ENCODE measurements at regions not wholly inside any gene's neighbourhood (a gene's known extent, or its start where the extent isn't known, plus 50 kb on each side); places are given as distances from the start of the nearest gene placed in this dataset.

DNA sequence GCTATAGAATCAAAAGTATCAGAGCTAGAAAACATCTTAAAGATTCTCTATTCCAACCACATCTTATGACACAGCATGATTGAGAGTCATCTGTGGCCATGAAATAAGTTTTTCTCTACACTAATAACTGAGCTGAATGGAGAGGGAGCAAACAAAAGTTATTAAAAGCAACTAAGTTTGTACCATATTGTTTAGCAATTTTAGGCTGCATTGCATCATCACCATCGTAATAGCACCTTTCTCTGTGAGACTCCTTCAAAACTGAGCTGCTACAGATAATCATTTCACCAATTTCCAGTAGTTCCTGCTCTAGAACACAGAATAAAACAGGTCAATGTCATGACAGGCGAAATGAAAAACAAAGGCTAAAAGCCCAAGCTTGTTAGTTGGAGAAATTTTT is 1183.9 kb downstream of the DIAPH3 start:
- H3K27me3 Mint-ChIP-seq: no peaks in the 10 kb centered on the region
- no peak overlapping the region for H3K27ac Mint-ChIP-seq
- no peak overlapping the region for H3K4me3 Mint-ChIP-seq
- Histone ChIP-seq H3K27ac (ENCODE audit: insufficient read depth, low read length, poor library complexity, severe bottlenecking) (no peak overlapping the region), H3K27me3 (ENCODE audit: control insufficient read depth, insufficient read depth, low read length) (no peaks in the 10 kb centered on the region), H3K4me1 (ENCODE audit: control insufficient read depth, insufficient read depth, low read length, poor library complexity, severe bottlenecking) (no peaks in the 10 kb centered on the region), H3K36me3 (ENCODE audit: control insufficient read depth, insufficient read depth, low read length) (no peaks in the 10 kb centered on the region), H3K4me3 (ENCODE audit: low read depth, low read length) (no peak overlapping the region), H3K9me3 (ENCODE audit: control insufficient read depth in 2 of 2, low read length in 2 of 2) (no peaks in the 10 kb centered on the region)
- no peak for ATAC-seq (ENCODE audit: low read depth in 2 of 2)
- no peak for DNase-seq
- H3K4me1 Mint-ChIP-seq: no peaks in the 10 kb centered on the region
- peaks cover 0 to 18% (median 8%) of the 10 kb centered on the region in 7 donors for H3K9me3 Mint-ChIP-seq
- H3K36me3 Mint-ChIP-seq: no peaks in the 10 kb centered on the region

DNA sequence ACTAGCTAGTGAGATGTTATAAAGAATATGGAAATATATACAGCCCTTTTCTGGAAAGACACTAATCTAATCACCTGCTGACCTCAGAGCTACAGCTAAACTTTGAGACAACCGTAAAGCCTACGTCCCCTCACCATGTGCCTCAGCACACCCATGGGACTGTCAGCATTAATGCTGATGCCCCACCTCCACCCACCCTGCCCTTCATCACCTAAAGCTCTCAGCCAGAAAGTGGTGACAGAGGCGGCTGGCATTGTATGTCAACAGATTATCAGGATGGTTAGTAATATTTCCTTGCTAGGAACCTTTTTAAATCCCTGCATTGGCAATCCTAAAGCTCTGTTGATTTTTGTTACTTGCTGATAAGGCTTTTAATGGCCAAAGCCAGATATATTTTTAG is 1177.9 kb downstream of the DIAPH3 start:
- Histone ChIP-seq H3K27me3 (ENCODE audit: control insufficient read depth, insufficient read depth, low read length) (no peaks in the 10 kb centered on the region), H3K4me1 (ENCODE audit: control insufficient read depth, insufficient read depth, low read length, poor library complexity, severe bottlenecking) (no peaks in the 10 kb centered on the region), H3K9me3 (ENCODE audit: control insufficient read depth in 2 of 2, low read length in 2 of 2) (no peaks in the 10 kb centered on the region), H3K27ac (ENCODE audit: insufficient read depth, low read length, poor library complexity, severe bottlenecking) (no peak overlapping the region), H3K4me3 (ENCODE audit: low read depth, low read length) (no peak overlapping the region), H3K36me3 (ENCODE audit: control insufficient read depth, insufficient read depth, low read length) (no peaks in the 10 kb centered on the region)
- H3K27me3 Mint-ChIP-seq: no peaks in the 10 kb centered on the region
- peaks cover 0 to 23% (median 11%) of the 10 kb centered on the region in 7 donors for H3K9me3 Mint-ChIP-seq
- no peaks in the 10 kb centered on the region for H3K4me1 Mint-ChIP-seq
- DNase-seq: no peak
- H3K36me3 Mint-ChIP-seq: no peaks in the 10 kb centered on the region
- ATAC-seq (ENCODE audit: low read depth in 2 of 2): no peak
- no peak overlapping the region for H3K4me3 Mint-ChIP-seq
- H3K27ac Mint-ChIP-seq: no peak overlapping the region

DNA sequence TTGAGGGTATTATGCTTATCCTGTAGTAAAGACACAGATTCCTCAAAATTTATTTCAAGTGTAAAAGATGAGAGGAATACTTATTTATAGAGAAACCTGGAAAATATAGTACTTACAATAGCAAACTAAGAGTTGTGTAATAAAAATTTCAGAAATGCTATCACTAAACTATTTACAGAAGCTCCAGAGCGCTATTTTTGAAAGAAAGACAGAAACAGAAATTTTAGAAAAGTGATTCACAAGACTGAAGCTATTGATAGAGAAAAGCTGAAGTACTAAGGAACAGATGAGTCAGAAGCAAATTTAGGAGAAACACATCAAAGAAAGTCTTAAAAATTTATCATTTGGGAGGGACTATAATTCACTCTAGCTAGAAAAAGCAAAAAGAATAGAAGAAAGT is 1174.2 kb downstream of the DIAPH3 start:
- peaks cover 0 to 11% (median 4%) of the 10 kb centered on the region in 7 donors for H3K9me3 Mint-ChIP-seq
- DNase-seq (no peak), ATAC-seq (ENCODE audit: low read depth in 2 of 2) (no peak)
- no peaks in the 10 kb centered on the region for H3K36me3 ChIP-seq (ENCODE audit: control insufficient read depth, insufficient read depth, low read length)
- no peaks in the 10 kb centered on the region for H3K27me3 Mint-ChIP-seq
- H3K36me3 Mint-ChIP-seq: no peaks in the 10 kb centered on the region
- H3K27ac Mint-ChIP-seq: no peak overlapping the region
- H3K27ac ChIP-seq (ENCODE audit: insufficient read depth, low read length, poor library complexity, severe bottlenecking): no peak overlapping the region
- no peaks in the 10 kb centered on the region for H3K9me3 ChIP-seq (ENCODE audit: control insufficient read depth in 2 of 2, low read length in 2 of 2)
- no peaks in the 10 kb centered on the region for H3K4me1 ChIP-seq (ENCODE audit: control insufficient read depth, insufficient read depth, low read length, poor library complexity, severe bottlenecking)
- no peak overlapping the region for H3K4me3 Mint-ChIP-seq
- no peak overlapping the region for H3K4me3 ChIP-seq (ENCODE audit: low read depth, low read length)
- H3K27me3 ChIP-seq (ENCODE audit: control insufficient read depth, insufficient read depth, low read length): no peaks in the 10 kb centered on the region
- H3K4me1 Mint-ChIP-seq: no peaks in the 10 kb centered on the region

DNA sequence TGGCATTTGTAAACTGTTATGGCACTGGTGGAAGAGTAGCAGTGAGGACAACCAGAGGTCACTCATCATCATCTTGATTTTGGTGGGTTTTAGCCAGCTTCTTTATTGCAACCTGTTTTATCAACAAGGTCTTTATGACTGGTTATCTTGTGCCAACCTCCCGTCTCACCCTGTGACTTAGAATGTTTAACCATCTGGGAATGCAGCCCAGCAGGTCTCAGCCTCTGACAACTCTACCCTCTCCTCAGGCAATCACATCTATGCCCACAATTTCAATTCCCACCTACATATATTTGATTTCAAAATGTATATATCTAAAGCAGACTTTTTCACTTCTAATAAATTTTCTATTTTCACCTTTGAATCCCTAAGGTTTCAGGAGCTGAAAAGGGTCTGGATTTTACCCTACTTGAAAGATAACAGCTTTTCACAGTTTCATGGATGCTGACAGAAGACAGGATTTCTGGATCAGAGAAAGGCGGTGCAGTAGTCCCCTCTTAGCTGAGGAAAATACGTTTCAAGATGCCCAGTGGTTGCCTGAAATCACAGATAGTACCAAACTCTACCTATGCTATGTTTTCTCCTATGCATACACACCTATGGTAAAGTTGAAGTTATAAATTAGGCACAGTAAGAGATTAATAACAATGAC is 1171.8 kb downstream of the DIAPH3 start:
- ATAC-seq (ENCODE audit: low read depth in 2 of 2) (no peak), DNase-seq (no peak)
- H3K27ac Mint-ChIP-seq: no peak overlapping the region
- H3K4me3 Mint-ChIP-seq: no peak overlapping the region
- peaks cover 0 to 6% (median 3%) of the 10 kb centered on the region in 7 donors for H3K9me3 Mint-ChIP-seq
- Histone ChIP-seq H3K4me1 (ENCODE audit: control insufficient read depth, insufficient read depth, low read length, poor library complexity, severe bottlenecking) (no peaks in the 10 kb centered on the region), H3K4me3 (ENCODE audit: low read depth, low read length) (no peak overlapping the region), H3K27me3 (ENCODE audit: control insufficient read depth, insufficient read depth, low read length) (no peaks in the 10 kb centered on the region), H3K27ac (ENCODE audit: insufficient read depth, low read length, poor library complexity, severe bottlenecking) (no peak overlapping the region), H3K36me3 (ENCODE audit: control insufficient read depth, insufficient read depth, low read length) (no peaks in the 10 kb centered on the region), H3K9me3 (ENCODE audit: control insufficient read depth in 2 of 2, low read length in 2 of 2) (no peaks in the 10 kb centered on the region)
- H3K4me1 Mint-ChIP-seq: no peaks in the 10 kb centered on the region
- H3K36me3 Mint-ChIP-seq: no peaks in the 10 kb centered on the region
- H3K27me3 Mint-ChIP-seq: no peaks in the 10 kb centered on the region

DNA sequence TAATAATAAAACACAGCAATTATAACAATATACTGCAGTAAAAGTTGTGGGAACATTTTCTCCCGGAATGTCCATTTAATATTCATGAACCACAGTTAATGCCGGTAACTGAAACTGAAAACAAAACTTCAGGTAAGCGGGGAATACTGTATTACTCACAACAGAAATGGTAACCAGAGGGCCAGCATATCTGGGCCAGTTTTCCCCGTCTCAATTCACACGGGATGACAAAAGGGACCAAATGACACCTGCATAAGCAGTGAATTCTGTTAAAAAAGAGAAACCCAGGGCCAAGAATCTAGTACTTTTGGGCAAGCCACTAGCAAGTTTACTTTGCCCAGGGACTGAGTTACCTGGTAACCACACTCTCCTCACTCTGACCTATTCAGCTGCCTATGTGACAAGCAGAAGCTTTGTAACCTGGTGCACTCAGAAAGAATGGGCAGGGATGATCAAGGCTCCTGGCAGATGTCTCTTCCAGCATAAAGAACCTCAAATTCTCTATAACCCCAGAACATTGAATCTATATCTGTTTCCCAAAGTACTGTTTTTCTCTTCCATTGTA is 1171.2 kb downstream of the DIAPH3 start:
- H3K9me3 Mint-ChIP-seq: peaks cover 0 to 6% (median 3%) of the 10 kb centered on the region in 7 donors
- H3K36me3 Mint-ChIP-seq: no peaks in the 10 kb centered on the region
- DNase-seq (no peak), ATAC-seq (ENCODE audit: low read depth in 2 of 2) (no peak)
- no peaks in the 10 kb centered on the region for H3K36me3 ChIP-seq (ENCODE audit: control insufficient read depth, insufficient read depth, low read length)
- H3K27ac Mint-ChIP-seq: no peak overlapping the region
- H3K27ac ChIP-seq (ENCODE audit: insufficient read depth, low read length, poor library complexity, severe bottlenecking): no peak overlapping the region
- H3K4me1 Mint-ChIP-seq: no peaks in the 10 kb centered on the region
- no peaks in the 10 kb centered on the region for H3K9me3 ChIP-seq (ENCODE audit: control insufficient read depth in 2 of 2, low read length in 2 of 2)
- H3K4me1 ChIP-seq (ENCODE audit: control insufficient read depth, insufficient read depth, low read length, poor library complexity, severe bottlenecking): no peaks in the 10 kb centered on the region
- no peak overlapping the region for H3K4me3 ChIP-seq (ENCODE audit: low read depth, low read length)
- no peaks in the 10 kb centered on the region for H3K27me3 ChIP-seq (ENCODE audit: control insufficient read depth, insufficient read depth, low read length)
- H3K4me3 Mint-ChIP-seq: no peak overlapping the region
- H3K27me3 Mint-ChIP-seq: no peaks in the 10 kb centered on the region

DNA sequence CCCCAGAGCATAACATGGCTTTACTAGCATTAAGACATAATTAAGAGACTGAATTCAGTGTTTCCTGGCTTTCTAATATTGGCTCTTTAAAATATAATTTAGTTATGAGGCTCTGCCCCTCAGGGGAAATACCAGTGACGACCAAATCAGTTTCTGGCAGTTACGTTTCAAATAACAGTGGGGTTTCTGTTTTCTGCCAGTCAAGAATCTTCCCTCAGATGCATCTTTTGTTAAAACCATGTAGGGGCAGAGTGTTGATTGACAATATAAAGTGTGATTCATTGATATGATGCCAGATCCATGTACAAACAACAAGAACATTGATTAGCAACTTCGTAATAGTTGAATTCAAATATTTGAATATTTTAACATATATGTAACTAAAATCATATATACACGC is 1169.7 kb downstream of the DIAPH3 start:
- no peak overlapping the region for H3K27ac Mint-ChIP-seq
- H3K27ac ChIP-seq (ENCODE audit: insufficient read depth, low read length, poor library complexity, severe bottlenecking): no peak overlapping the region
- ATAC-seq (ENCODE audit: low read depth in 2 of 2) (no peak), DNase-seq (no peak)
- H3K27me3 Mint-ChIP-seq: no peaks in the 10 kb centered on the region
- no peaks in the 10 kb centered on the region for H3K27me3 ChIP-seq (ENCODE audit: control insufficient read depth, insufficient read depth, low read length)
- no peak overlapping the region for H3K4me3 Mint-ChIP-seq
- H3K36me3 Mint-ChIP-seq: no peaks in the 10 kb centered on the region
- H3K9me3 ChIP-seq (ENCODE audit: control insufficient read depth in 2 of 2, low read length in 2 of 2): no peaks in the 10 kb centered on the region
- H3K36me3 ChIP-seq (ENCODE audit: control insufficient read depth, insufficient read depth, low read length): no peaks in the 10 kb centered on the region
- peaks cover 0 to 5% (median 0%) of the 10 kb centered on the region in 7 donors for H3K9me3 Mint-ChIP-seq
- no peak overlapping the region for H3K4me3 ChIP-seq (ENCODE audit: low read depth, low read length)
- no peaks in the 10 kb centered on the region for H3K4me1 Mint-ChIP-seq
- H3K4me1 ChIP-seq (ENCODE audit: control insufficient read depth, insufficient read depth, low read length, poor library complexity, severe bottlenecking): no peaks in the 10 kb centered on the region

DNA sequence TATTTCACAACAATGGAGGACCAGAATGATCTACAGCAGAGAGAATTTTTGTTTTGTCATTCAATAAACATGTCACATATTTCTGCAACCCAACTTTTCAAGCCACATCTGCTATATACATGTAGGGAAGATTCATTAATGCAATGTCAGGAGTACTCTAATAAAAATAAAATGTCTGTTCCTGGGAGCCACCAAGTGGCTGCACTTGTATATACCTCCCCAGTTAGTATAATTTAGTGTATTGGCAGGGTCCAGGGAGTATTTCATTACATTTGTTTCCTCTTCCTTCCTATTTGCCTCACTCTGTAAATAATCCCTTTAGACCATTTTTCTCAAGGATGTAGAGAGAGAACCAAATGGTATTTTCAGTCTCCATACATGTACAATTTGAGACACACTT is 1169.0 kb downstream of the DIAPH3 start:
- no peak for ATAC-seq (ENCODE audit: low read depth in 2 of 2)
- no peak overlapping the region for H3K4me3 Mint-ChIP-seq
- no peaks in the 10 kb centered on the region for H3K27me3 ChIP-seq (ENCODE audit: control insufficient read depth, insufficient read depth, low read length)

DNA sequence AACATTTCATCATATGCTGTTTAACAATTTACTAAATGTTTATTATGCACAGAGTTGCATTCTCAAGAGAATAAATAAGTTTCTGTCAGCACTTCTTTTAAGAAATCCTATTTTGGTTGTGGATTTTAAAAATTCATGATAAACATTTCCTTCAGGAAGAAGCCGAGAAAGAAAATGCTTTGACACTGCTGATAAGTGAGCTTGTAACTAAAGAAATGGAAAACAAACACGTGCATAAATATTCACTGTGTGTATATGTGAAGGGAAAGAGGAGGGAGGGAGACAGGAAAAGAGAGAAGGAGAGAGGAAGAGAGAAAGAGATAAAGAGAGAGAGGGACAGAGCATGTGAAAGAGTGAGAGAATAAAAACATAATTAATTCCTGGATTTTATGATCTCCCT is 1165.0 kb downstream of the DIAPH3 start:
- Mint-ChIP-seq H3K36me3 (no peaks in the 10 kb centered on the region), H3K4me1 (no peaks in the 10 kb centered on the region), H3K27me3 (no peaks in the 10 kb centered on the region), H3K9me3 (peaks cover 0 to 10% (median 0%) of the 10 kb centered on the region in 7 donors), H3K27ac (no peak overlapping the region), H3K4me3 (no peak overlapping the region)
- DNase-seq (no peak), ATAC-seq (ENCODE audit: low read depth in 2 of 2) (no peak)
- Histone ChIP-seq H3K4me3 (ENCODE audit: low read depth, low read length) (no peak overlapping the region), H3K27ac (ENCODE audit: insufficient read depth, low read length, poor library complexity, severe bottlenecking) (no peak overlapping the region), H3K36me3 (ENCODE audit: control insufficient read depth, insufficient read depth, low read length) (no peaks in the 10 kb centered on the region), H3K9me3 (ENCODE audit: control insufficient read depth in 2 of 2, low read length in 2 of 2) (no peaks in the 10 kb centered on the region), H3K4me1 (ENCODE audit: control insufficient read depth, insufficient read depth, low read length, poor library complexity, severe bottlenecking) (no peaks in the 10 kb centered on the region), H3K27me3 (ENCODE audit: control insufficient read depth, insufficient read depth, low read length) (no peaks in the 10 kb centered on the region)

More for the DNA sequence above, 1169.0 kb downstream of the DIAPH3 start:
- H3K9me3 Mint-ChIP-seq: peaks cover 0 to 3% (median 0%) of the 10 kb centered on the region in 7 donors
- DNase-seq: no peak
- no peak overlapping the region for H3K27ac Mint-ChIP-seq
- no peaks in the 10 kb centered on the region for H3K36me3 ChIP-seq (ENCODE audit: control insufficient read depth, insufficient read depth, low read length)
- H3K4me1 Mint-ChIP-seq: no peaks in the 10 kb centered on the region
- no peaks in the 10 kb centered on the region for H3K4me1 ChIP-seq (ENCODE audit: control insufficient read depth, insufficient read depth, low read length, poor library complexity, severe bottlenecking)
- no peaks in the 10 kb centered on the region for H3K27me3 Mint-ChIP-seq
- H3K9me3 ChIP-seq (ENCODE audit: control insufficient read depth in 2 of 2, low read length in 2 of 2): no peaks in the 10 kb centered on the region
- H3K36me3 Mint-ChIP-seq: no peaks in the 10 kb centered on the region
- no peak overlapping the region for H3K27ac ChIP-seq (ENCODE audit: insufficient read depth, low read length, poor library complexity, severe bottlenecking)
- H3K4me3 ChIP-seq (ENCODE audit: low read depth, low read length): no peak overlapping the region
